ENCODE measurements at regions not wholly inside any gene's neighbourhood (a gene's known extent, or its start where the extent isn't known, plus 50 kb on each side); places are given as distances from the start of the nearest gene placed in this dataset.

DNA sequence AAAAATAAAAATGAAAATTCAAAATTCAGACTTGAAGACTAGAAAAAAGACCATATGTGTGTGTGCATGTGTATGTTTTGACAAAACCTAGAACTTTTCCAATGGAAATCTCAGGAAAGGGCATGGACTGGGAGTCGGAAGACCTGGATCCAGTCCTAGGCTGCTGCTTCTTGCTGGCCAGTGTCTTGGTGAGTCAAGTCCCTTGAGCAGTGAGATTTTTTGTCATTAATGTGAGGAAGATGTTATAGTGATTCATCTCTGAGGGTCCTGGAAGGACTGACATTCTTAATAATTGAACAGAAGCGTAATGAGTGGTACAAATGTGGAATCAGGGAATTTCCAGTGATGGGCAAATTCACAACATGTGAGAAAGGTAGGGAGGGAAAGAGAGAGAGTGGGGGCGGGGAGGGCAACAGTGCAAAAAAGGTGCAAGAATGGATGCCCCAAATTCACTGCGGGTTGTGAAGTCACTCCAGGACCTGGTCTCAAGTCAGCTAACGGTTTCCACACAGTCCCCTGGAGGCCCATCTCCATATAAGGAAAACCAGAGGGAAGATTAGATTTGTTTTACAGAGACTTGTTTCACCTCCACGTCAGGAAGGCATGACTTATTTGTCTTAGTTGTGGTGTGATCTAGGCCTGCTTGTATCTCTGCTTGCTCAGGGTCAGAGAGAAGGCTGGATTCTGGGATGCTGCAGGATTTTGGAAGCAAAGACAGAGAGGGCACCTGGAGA lies 201.7 kb downstream of the BUB3 start:
- TF ChIP-seq CBX5 (IDR thresholded peaks at IDR 0.05; ENCODE audit: low read depth, low read length) (no peak), POLR2A (IDR thresholded peaks at IDR 0.05; ENCODE audit: control extremely low read depth in 1 of 2, low read depth in 2 of 2, low read length in 2 of 2) (no peak), HDAC2 (IDR thresholded peaks at IDR 0.05; ENCODE audit: borderline replicate concordance in 1 of 2, low read depth in 2 of 2, low read length in 2 of 2) (no peak), PHF8 (conservative IDR thresholded peaks at IDR 0.05; ENCODE audit: low read depth, low read length) (no peak)
- TF ChIP-seq, protein P1, sequence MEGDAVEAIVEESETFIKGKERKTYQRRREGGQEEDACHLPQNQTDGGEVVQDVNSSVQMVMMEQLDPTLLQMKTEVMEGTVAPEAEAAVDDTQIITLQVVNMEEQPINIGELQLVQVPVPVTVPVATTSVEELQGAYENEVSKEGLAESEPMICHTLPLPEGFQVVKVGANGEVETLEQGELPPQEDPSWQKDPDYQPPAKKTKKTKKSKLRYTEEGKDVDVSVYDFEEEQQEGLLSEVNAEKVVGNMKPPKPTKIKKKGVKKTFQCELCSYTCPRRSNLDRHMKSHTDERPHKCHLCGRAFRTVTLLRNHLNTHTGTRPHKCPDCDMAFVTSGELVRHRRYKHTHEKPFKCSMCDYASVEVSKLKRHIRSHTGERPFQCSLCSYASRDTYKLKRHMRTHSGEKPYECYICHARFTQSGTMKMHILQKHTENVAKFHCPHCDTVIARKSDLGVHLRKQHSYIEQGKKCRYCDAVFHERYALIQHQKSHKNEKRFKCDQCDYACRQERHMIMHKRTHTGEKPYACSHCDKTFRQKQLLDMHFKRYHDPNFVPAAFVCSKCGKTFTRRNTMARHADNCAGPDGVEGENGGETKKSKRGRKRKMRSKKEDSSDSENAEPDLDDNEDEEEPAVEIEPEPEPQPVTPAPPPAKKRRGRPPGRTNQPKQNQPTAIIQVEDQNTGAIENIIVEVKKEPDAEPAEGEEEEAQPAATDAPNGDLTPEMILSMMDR (IDR thresholded peaks at IDR 0.05; ENCODE audit: control extremely low read depth in 1 of 3, insufficient read depth in 1 of 3, low read depth in 1 of 3, low read length in 3 of 3), result no peak
- TF ChIP-seq, protein P2, sequence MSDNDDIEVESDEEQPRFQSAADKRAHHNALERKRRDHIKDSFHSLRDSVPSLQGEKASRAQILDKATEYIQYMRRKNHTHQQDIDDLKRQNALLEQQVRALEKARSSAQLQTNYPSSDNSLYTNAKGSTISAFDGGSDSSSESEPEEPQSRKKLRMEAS (IDR thresholded peaks at IDR 0.05), result no peak
- TF ChIP-seq, protein P3, sequence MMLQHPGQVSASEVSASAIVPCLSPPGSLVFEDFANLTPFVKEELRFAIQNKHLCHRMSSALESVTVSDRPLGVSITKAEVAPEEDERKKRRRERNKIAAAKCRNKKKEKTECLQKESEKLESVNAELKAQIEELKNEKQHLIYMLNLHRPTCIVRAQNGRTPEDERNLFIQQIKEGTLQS (IDR thresholded peaks at IDR 0.05; ENCODE audit: insufficient read depth, low read depth, low read length), result no peak
- TF ChIP-seq, protein P4, sequence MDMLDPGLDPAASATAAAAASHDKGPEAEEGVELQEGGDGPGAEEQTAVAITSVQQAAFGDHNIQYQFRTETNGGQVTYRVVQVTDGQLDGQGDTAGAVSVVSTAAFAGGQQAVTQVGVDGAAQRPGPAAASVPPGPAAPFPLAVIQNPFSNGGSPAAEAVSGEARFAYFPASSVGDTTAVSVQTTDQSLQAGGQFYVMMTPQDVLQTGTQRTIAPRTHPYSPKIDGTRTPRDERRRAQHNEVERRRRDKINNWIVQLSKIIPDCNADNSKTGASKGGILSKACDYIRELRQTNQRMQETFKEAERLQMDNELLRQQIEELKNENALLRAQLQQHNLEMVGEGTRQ (IDR thresholded peaks at IDR 0.05; ENCODE audit: low read length), result no peak

Data from H1 (cell line).